Fibroblast of gingiva (primary cell): ENCODE measurements at regions not wholly inside any gene's neighbourhood (a gene's known extent, or its start where the extent isn't known, plus 50 kb on each side); places are given as distances from the start of the nearest gene placed in this dataset.

ENCODE experiments used
- DNase-seq: peaks from one replicate; pipeline ENCODE4 v3.0.0-alpha.2; 2011; ENCODE audit warnings: low read depth

GRCh38 chr14:76306131-76306530 lies 69.8 kb upstream of the ESRRB start:
- no peak for DNase-seq

- no peak for DNase-seq
Measured at GRCh38 chr14:76307786-76308780, 67.9 kb upstream of the ESRRB start.

- no peak for DNase-seq
Measured at GRCh38 chr14:76309572-76310162, 66.3 kb upstream of the ESRRB start.

GRCh38 chr14:76311079-76311758 lies 64.7 kb upstream of the ESRRB start:
- no peak for DNase-seq

- DNase-seq: no peak
Measured at GRCh38 chr14:76312821-76313220, 63.1 kb upstream of the ESRRB start.

- no peak for DNase-seq
Measured at GRCh38 chr14:76313303-76313702, 62.6 kb upstream of the ESRRB start.

- no peak for DNase-seq
Measured at GRCh38 chr14:76313852-76314251, 62.1 kb upstream of the ESRRB start.

GRCh38 chr14:76314521-76315034 lies 61.4 kb upstream of the ESRRB start:
- DNase-seq: no peak

GRCh38 chr14:76320486-76320885 lies 55.5 kb upstream of the ESRRB start:
- no peak for DNase-seq

GRCh38 chr14:76320975-76321374 lies 55.0 kb upstream of the ESRRB start:
- no peak for DNase-seq

GRCh38 chr14:76322594-76323220 lies 53.2 kb upstream of the ESRRB start:
- DNase-seq: no peak

- no peak for DNase-seq
Measured at GRCh38 chr14:76323331-76324050, 52.4 kb upstream of the ESRRB start.

GRCh38 chr14:76324133-76324532 lies 51.8 kb upstream of the ESRRB start:
- no peak for DNase-seq
